ENCODE measurements at regions not wholly inside any gene's neighbourhood (a gene's known extent, or its start where the extent isn't known, plus 50 kb on each side); places are given as distances from the start of the nearest gene placed in this dataset.
"Not testable (repeated sequence)": the region's sequence is repeated elsewhere in the genome, so short reads cannot be mapped to it uniquely, and the experiment has no call there.

DNA sequence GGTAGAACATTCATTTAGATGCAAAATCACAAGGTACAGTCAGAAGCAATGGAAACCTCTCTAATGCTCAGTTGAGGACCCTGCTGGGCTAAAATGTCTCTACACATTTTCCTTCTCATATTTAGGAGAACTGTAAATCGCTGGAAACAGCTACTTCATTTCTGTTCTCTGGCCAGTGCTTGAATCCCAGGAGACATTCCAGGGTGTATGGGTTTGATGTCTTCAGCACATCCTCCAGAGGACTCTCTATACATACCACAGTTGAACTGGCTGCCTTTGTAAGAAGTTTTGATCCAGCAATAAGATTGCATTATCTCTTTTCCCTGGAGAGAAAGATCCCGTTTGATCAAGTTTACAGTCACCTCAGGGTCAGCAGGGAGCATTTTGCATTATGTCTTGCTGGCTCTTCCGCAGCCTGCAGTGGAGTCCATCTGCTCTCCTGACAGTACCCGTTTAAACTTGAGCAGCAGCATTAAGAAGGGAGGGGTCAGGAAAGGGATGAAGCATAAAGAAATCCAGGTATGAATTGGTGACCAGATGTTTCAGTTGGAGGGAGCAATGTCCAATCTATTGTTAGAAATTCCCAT lies 676.0 kb downstream of the EPHA3 start:
- DNase-seq: no peak

DNA sequence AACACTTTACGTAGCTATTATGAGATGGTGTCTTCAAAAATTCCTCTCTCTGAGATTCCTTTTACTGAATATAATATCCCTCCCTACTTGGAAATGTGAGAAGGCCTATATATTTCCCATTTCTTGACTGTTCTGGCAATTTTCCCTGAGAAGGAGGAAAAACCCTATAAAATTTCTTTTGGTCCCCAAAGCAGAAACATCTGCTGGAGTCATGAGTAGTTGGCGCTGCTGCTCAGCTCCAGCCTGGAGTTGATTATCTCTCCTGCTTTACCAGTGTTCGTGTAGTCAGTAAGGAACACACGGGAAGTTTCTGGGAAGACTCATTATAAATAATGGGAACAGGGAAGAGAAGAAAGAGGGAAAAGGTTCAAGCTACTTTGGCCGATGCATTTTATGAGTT lies 680.1 kb downstream of the EPHA3 start:
- no peak for DNase-seq

DNA sequence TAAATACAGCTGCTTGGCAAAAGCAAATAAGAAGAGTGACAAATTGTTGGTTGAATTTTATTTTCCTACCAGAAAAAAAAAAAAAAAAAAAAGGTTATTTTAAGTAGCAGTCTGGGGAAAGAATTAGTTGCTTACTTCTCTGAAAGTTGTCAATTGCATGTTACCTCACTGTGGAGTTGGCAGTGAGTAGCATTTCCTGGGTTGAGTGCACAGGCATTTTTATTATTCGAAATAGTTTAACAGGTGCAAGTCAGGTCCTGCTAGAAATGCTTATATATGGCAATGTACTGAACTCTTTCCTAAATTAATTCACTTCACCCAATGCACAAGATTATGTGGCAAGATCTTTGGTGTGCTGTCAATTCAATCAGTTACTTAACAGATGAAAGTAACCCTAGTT lies 680.6 kb downstream of the EPHA3 start:
- no peak for DNase-seq

DNA sequence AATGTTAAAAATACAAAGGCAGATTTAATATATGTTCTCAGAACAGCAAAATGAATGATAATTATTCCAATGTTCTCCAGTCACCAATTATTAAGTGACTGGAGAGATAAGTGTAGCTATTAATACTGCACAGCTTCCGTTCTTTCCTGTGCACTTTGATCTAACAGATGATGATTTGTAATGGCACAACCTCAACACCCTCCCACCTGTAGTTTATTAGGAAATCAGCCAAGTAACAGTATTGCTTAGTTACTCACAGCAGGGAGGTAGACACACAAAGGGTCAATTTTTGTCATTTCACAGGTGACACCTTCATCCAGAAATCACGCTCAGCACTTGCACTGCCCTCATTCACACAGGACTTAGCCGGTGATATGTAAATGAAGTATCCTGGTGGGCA lies 688.1 kb downstream of the EPHA3 start:
- DNase-seq: peak; percentile 66

DNA sequence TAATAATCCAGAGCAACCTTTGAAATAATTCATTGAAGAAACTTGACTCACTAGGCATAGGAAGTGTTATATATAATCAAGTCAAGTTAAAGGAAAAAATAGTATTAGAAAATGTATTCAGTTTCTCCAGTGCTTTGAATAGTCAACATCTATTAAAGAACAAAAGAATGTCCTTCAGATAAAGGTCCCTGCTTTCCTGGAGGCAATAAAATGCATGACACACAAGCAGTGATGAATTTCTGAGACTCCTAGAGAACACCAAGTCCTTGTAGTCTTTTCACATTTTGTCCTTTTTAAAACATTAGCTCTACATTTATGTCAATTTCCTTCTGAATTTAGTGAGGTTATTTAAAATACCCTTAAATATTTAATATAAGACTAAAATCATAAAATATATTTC lies 695.5 kb downstream of the EPHA3 start:
- no peak for DNase-seq

DNA sequence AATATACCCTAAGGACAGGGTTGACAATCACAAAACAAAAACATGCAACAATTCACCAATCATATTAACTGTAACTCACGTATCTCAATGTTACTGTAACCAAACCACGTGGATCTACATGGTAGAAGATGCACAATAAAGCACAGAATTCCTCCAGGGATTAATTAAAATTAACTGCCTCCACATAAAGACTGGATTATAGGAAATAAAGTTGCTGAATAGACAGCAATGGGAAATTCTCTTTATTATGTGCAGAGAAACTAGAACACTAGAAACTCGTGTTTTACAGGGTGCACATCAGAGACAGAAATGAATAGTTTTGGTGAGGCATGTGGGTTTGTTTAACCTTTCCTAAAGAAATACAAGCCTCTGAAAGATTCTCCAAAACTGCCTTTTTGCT lies 696.3 kb downstream of the EPHA3 start:
- no peak for DNase-seq

DNA sequence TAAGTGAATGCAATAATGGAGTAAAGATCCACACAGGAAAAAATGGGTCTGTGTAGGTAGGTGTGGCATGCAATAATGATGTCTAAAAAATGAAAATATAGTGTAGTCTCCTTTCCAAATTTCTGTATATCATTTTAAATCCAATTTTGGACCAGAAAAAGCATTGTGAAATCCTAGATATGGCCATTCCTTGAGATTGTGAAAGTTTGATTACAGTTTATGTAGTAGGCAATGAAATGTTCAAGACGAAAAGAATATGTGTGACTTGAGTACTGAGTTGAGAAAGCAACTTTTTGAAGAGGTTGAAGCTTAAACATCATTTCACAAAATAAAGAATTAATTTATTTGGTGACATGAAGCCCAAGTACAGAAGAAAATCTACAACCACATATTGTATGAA lies 698.7 kb downstream of the EPHA3 start:
- DNase-seq: no peak

DNA sequence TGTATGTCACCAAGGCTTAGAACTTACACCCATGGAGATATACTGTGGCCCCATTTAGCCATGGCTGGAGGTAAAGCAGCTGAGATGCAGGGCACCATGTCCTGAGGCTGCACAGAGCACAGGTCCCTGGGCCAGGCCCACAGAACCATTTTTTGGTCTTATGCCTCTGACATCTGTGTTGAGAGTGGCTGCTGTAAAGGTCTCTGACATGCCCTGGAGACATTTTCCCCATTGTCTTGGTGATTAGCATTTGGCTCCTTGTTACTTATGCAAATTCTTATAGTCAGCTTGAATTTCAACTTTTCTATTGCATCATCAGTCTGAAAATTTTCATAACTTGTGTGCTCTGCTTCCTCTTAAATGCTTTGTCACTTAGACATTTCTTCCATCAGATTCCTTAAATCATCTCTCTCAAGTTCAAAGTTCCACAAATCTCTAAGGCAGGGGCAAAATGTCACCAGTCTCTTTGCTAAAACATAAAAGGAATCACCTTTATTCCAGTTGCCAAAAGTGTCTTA lies 701.3 kb downstream of the EPHA3 start:
- no peak for DNase-seq

DNA sequence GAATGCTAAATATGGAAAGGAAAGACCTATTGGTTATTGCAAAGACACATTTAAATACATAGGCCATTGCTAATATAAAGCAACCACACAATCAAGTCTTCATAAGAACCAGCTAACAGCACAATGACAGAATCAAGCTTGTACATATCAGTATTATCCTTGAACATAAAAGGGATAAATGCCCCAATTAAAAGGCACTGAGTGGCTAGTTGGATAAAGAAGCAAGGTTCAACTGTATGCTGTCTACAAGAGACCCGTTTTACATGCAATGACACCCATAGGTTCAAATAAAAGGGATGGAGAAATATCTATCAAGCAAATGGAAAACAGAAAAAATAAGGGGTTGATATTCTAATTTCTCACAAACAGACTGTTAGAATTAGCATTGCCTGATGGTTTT lies 706.1 kb downstream of the EPHA3 start:
- DNase-seq: no peak

DNA sequence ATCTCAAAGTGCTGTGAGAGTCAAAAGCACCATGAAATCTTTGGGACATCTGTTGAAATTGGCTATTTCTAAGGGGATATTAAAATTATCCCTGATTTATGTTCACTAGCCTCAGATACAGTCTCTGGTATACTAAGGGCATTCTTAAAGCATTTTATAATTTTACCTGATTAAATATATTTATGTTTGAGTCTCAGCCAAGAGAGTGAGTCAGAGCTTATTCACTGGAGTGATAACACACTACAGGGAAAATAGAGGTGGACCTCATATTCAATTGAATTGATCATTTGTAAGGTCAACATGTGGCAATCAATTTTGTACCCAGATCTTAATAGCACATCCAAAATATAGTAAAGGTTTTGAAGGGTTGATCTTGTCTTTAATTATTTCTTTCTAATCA lies 733.6 kb downstream of the EPHA3 start:
- DNase-seq: no peak

DNA sequence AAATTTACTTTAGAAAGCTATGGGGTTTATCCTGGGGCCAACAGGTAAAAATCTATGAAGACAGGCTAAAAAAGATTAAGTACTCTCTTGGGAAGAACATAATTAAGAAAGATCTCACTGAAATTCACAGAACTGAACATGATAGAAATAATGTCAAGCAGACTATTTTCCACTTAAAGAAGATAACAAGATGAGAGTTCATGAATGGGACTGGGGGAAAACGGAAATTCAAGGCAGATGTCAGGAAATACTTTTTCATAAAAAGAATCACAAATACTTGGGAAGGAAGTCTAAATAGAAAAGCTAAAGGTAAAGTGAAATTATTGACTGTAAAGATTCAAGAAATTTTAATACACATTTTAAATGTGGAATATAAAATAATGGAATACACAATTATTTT lies 737.6 kb downstream of the EPHA3 start:
- DNase-seq: no peak

DNA sequence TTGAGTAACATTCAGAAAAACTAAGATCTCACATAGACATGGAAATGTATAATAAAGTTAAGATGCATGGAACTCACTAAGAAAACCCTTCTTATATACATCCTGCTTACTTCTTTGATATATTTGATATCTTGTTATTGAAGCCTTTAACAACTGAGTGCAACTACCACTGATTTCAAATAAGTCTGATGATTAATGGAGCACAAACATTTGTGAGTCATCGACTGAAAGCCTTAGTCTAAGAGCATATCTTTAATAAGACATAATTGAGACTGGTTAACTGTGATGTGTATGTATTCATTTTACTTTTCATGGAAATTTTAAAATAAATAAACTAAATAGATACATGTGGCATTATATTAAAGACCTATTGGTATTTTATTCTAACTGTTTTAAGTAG lies 740.5 kb downstream of the EPHA3 start:
- no peak for DNase-seq

DNA sequence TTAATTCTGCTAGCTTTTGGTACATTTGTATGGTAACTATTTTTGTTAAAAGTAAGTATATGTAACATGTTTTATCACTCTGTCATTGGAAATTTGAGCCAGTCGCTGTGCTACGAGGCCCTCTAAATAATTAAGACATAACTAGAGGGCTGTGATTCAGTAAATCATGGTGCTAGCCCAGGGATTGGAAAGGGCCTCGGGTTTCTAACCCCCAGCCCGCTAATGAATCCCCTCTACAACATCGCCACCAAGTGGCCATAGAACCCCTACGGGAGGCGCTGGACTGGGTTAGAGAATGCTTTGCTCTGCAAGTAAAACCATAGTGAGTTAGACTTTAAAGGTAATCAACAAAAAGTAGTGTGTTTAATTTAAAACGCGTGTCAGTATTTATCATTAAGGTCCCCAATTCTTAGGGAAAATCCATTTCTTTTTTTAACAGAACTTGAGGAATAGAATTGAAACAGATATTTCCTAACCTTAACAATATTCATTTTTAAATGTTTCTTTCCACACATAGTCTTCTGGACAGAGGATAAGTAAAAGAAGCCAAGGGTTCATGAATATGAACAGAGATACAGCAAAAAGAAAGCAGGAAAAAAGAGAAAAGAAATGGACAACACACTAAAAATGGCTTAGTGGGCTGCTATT lies 744.7 kb downstream of the EPHA3 start:
- DNase-seq: no peak

DNA sequence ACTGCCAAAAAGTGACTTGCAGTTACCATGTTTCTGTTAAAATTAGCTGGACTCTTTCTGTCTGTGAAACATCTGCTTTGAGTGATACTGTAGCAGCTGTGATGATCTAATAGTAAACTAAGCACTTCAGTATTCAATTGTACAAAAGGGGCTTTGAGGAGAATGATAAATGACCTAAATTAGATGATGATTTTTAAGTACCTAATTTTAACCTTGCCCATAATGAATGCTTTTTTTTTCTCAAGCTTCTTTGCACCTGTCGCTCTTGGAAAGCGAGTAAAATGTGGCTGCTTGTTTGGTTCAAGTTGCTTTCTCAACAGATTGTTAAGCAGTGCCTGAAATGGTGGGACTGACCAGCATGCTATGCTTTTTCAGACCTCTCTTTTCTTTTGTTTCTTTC lies 752.3 kb downstream of the EPHA3 start:
- peak; percentile 98 for DNase-seq

DNA sequence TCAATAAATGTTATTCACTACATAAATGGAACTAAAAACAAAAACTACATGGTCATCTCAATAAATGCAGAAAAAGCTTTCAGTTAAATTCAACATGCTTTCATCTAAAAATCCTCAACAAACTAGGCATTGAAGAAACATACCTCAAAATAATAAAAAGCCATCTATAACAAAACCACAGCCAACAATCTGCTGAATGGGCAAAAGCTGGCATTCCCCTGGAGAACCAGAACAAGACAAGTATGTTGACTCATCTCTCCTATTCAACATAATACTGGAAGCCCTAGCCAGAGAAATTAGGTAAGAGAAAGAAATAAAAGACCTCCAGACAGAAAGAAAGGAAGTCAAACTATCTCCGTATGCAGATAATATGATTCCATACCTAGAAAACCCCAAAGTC lies 759.9 kb downstream of the EPHA3 start:
- DNase-seq: no peak

DNA sequence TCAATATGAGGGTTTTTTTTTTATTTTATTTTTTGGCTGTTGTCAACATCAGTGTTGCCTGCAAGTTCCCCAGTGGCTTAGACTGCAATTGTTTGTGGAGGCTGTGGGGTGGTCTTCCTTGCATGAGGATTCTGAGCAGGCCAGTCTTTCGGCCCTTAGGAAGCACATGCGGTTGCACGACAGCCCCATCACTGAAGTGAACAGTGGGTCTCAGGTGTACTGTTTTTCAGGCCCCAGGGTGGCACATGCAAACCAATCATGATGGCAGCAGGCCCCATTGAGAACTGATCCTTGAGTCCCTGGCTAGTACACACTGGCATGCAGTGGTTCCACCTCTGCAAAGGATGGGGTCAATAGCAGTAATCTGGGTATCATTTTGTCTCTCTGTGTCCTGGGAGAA lies 768.7 kb downstream of the EPHA3 start:
- no peak for DNase-seq

DNA sequence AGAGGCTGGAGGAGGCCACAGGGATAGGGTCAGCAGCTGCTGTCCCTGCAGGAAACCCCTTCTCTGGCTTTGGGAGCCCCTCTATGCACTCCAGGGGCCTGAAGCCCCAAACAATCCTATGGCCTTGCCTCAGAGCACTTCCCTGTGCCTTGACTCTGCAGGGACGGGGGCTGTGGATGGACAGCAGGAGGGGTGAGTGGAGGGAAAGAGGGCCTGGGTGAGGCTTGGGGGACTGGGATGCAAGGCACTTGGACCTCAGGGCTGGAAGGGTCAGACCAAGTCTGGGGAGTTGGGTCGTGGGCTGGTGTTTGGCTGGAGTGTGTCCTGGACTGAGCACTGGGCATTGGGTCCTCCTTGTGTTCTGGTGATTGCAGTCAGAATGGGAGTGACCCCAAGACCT lies 769.8 kb downstream of the EPHA3 start:
- no peak for DNase-seq

DNA sequence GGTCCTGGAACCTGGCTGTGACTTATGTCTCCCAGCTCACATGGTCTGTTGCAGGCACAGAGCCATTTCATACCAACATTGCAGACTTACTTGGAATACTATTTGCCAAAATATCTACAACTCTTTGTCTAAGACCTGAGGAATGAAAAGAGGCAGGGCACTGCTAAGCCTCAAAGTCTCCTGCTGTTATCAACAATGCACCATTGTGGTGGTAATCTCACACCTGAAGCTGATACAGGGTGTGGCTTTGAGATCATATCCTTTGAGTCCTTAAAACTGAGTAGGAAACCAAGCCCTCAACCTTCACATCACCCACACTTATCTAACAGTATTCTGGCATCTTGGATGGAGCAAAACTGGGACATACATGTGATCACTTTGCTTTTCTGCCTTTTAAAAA lies 782.0 kb downstream of the EPHA3 start:
- no peak for DNase-seq

DNA sequence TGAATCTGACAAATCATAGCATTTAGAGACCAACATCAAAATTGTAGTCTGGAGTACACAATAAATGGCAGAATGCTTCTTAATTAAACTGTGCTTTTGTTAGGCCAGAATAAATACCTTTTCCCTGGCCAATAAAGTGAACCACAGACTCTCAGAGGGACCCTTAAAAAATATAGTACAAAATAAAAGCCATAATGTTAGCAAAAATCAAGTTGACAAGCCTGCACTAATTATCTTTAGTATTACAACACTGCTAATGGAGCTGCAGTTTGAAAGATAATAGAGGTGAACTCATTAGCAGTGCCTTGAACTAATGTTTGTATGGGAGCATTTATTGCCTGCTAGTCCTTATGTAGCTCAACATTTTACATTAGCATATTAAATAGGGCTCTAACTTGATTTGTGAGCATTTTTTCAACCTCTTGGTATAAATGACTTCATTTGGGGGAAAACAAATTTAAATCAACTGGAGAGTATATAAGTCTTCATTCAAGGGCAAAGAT lies 801.3 kb downstream of the EPHA3 start:
- DNase-seq: peak; percentile 99

DNA sequence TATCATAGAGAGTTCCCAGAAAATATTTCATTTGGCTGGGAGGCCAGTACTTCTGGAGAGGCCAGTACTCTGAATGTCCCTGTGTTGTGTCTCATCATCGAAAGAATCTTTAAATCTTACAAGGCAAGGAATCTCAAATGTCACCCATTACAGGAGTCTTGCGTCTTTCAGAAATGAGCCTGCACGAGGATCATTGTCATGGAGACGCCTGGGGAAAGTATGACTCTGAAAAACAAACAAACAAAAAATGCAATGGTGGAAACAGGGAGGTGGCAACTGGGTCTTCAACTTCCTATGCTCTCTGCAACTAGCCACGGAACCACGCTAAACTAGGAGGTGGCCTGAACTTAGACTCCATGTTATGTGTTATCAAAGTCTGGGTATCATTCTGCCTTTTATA lies 804.6 kb downstream of the EPHA3 start:
- DNase-seq: no peak

DNA sequence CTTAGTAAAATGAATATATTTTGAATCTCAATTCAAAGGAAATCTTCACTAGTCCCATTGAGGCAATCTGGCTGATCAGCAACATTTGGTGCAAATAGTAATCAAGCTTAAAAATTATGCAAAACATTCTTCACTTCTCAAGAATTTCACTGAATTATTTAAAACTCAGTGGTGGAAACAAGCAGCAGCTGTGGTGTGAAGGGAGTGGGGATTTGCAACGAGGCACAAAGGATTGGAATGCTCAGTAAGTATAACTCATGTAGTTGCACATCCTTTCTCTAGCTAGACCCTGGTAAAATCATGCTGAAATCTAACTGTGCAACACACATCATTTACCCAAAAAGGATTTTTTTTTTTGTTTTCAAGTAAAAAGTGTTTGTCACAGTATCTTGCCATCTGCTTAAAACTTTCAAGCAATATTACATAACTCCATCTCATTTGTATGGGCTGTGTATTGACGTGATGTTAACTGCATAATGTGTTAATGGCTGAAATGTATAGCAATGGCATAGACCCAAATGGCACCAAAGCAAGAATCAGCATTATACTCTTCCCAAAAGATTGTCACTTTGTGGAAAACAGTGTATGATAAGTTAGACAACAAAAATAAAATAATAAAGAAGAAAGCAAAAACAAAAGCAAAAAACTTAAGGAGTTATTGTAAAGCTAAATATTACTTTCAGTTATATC lies 816.6 kb downstream of the EPHA3 start:
- no peak for DNase-seq

DNA sequence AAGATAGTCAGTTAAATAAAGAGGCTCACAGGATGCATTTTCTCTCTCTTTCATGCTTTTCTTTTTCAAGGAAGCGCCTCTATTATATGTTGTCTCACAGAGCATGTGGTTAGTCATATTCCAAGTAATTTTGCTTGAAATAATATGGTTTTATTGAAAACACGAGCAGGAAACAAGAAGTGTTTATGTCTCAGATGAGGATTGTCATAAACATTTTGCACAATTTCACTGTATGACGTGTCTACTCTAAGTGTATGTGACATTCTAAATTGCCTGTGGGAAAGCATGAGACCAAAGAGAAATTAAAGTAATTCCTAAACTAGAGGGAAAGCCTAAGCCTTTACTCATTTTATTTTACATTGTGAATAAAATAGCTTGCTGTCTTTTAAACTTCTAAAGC lies 818.6 kb downstream of the EPHA3 start:
- no peak for DNase-seq

DNA sequence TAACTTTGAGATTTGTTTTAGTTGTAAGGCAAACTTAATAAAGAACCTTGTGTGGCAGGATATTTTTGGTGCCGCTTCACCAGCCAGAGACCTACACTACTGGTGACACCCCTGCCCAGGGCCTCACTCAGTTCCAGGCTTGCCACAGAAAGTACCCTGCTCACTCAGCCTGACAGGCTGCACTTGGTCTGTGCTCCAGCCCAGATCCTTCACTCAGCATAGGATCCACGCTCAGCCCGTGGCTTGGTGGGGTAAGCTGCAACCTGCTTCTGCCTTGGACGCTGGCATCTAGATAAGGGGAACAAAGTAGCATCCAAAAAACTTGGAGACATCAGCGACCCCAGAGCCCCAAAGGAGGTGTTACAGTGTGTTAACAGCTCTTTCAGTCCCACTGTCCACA lies 825.5 kb downstream of the EPHA3 start:
- no peak for DNase-seq

DNA sequence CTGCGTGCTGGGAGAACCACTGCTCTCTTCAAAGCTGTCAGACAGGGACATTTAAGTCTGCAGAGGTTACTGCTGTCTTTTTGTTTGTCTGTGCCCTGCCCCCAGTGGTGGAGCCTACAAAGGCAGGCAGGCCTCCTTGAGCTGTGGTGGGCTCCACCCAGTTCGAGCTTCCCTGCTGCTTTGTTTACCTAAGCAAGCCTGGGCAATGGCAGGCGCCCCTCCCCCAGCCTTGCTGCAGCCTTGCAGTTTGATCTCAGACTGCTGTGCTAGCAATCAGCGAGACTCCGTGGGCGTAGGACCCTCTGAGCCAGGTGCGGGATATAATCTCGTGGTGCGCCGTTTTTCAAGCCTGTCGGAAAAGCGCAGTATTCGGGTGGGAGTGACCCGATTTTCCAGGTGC lies 837.0 kb downstream of the EPHA3 start:
- not testable (repeated sequence) for DNase-seq
